Mesendoderm (in vitro differentiated cells): ENCODE measurements at regions not wholly inside any gene's neighbourhood (a gene's known extent, or its start where the extent isn't known, plus 50 kb on each side); places are given as distances from the start of the nearest gene placed in this dataset.

Experiments
- DNase-seq: peaks from one replicate; pipeline ENCODE4 v3.0.0; 2013
- H2AK5ac ChIP-seq: 2 replicates; pipeline ENCODE4 v1.6.1; 2013; ENCODE audit warnings: low read length, inconsistent platforms
- H2BK120ac ChIP-seq: 2 replicates; pipeline ENCODE4 v1.6.1; 2013; ENCODE audit warnings: low read depth, mild to moderate bottlenecking, low read length, moderate library complexity, mixed read lengths
- H2BK15ac ChIP-seq: replicated peaks from 2 replicates; pipeline ENCODE4 v1.6.1; 2013; ENCODE audit warnings: low read depth, mild to moderate bottlenecking, moderate library complexity
- H2BK5ac ChIP-seq: 2 replicates; pipeline ENCODE4 v1.6.1; 2013; ENCODE audit warnings: low read length, inconsistent platforms
- H3K18ac ChIP-seq: 2 replicates; pipeline ENCODE4 v1.6.1; 2013; ENCODE audit warnings: mild to moderate bottlenecking, low read length, mixed read lengths
- H3K23ac ChIP-seq: one replicate; pipeline ENCODE4 v1.6.1; 2013; ENCODE audit warnings: low read length
- H3K27ac ChIP-seq: 2 replicates; pipeline ENCODE4 v1.5.1; 2013; ENCODE audit warnings: low read depth, mild to moderate bottlenecking, inconsistent platforms, low read length, moderate library complexity
- H3K27me3 ChIP-seq: 2 replicates; pipeline ENCODE4 v1.6.1; 2013; ENCODE audit warnings: low read length, control low read depth, mild to moderate bottlenecking, inconsistent platforms; ENCODE audit not compliant: insufficient read depth, poor library complexity
- H3K36me3 ChIP-seq: 2 replicates; pipeline ENCODE4 v1.6.1; 2013; ENCODE audit warnings: low read length, inconsistent platforms; ENCODE audit not compliant: control insufficient read depth, insufficient read depth
- H3K4ac ChIP-seq: one replicate; pipeline ENCODE4 v1.6.1; 2013; ENCODE audit warnings: low read depth, mild to moderate bottlenecking, low read length, moderate library complexity
- H3K4me1 ChIP-seq: 2 replicates; pipeline ENCODE4 v1.6.1; 2013; ENCODE audit warnings: low read depth, low read length, inconsistent platforms; ENCODE audit not compliant: control insufficient read depth
- H3K4me2 ChIP-seq: 2 replicates; pipeline ENCODE4 v1.6.1; 2013; ENCODE audit warnings: low read length
- H3K4me3 ChIP-seq: 2 replicates; pipeline ENCODE4 v1.5.1; 2013; ENCODE audit warnings: mild to moderate bottlenecking, low read length
- H3K56ac ChIP-seq: one replicate; pipeline ENCODE4 v1.6.1; 2013; ENCODE audit warnings: low read length
- H3K79me1 ChIP-seq: 2 replicates; pipeline ENCODE4 v1.6.1; 2013; ENCODE audit warnings: low read length, inconsistent platforms
- H3K79me2 ChIP-seq: 2 replicates; pipeline ENCODE4 v1.6.1; 2013; ENCODE audit warnings: mild to moderate bottlenecking, low read length; ENCODE audit not compliant: control insufficient read depth, insufficient read depth
- H3K9ac ChIP-seq: 2 replicates; pipeline ENCODE4 v1.6.1; 2013; ENCODE audit warnings: low read length, inconsistent platforms
- H4K5ac ChIP-seq: one replicate; pipeline ENCODE4 v1.6.1; 2013; ENCODE audit warnings: low read length
- H4K8ac ChIP-seq: one replicate; pipeline ENCODE4 v1.6.1; 2013; ENCODE audit warnings: low read depth, mild to moderate bottlenecking, control low read depth, low read length, moderate library complexity
- WGBS: extraction: QIAGEN DNeasy Blood & Tissue Kit; methylation state at CpG from one replicate; pipeline ENCODE4 v1.1.7; 2013; ENCODE audit warnings: low lambda C conversion rate, missing lambda C conversion rate; ENCODE audit not compliant: insufficient coverage; ENCODE audit errors: extremely low coverage; 5-methylcytosine and 5-hydroxymethylcytosine counted together

GRCh38 chr5:144703776-144704175 lies 533.1 kb downstream of the KCTD16 start:
- Histone ChIP-seq H2BK5ac (no peak overlapping the region), H3K4me1 (peaks cover 2% of the 10 kb centered on the region), H3K79me2 (no peaks in the 10 kb centered on the region), H3K18ac (no peak overlapping the region), H3K4me3 (no peak overlapping the region), H3K36me3 (no peaks in the 10 kb centered on the region), H3K27ac (no peak overlapping the region), H2BK15ac (no peak overlapping the region), H3K4ac (no peak overlapping the region), H3K23ac (no peak overlapping the region), H3K27me3 (no peaks in the 10 kb centered on the region), H4K8ac (no peak overlapping the region), H3K9ac (no peak overlapping the region), H4K5ac (no peak overlapping the region), H3K4me2 (no peak overlapping the region), H2AK5ac (no peak overlapping the region), H3K79me1 (no peaks in the 10 kb centered on the region), H2BK120ac (no peak overlapping the region), H3K56ac (no peak overlapping the region)
- no CpG with 5 or more reads among the region's 1 CpG for WGBS
- no peak for DNase-seq

- Histone ChIP-seq H4K8ac (no peak overlapping the region), H3K4me3 (no peak overlapping the region), H2BK5ac (no peak overlapping the region), H3K36me3 (no peaks in the 10 kb centered on the region), H3K18ac (no peak overlapping the region), H3K27ac (peak overlapping the region; percentile 33), H3K56ac (no peak overlapping the region), H3K79me1 (no peaks in the 10 kb centered on the region), H3K4me2 (no peak overlapping the region), H4K5ac (no peak overlapping the region), H2AK5ac (no peak overlapping the region), H2BK15ac (peak overlapping the region; percentile 19), H3K27me3 (no peaks in the 10 kb centered on the region), H3K4me1 (peaks cover 6% of the 10 kb centered on the region), H3K9ac (no peak overlapping the region), H3K23ac (no peak overlapping the region), H3K4ac (no peak overlapping the region), H3K79me2 (no peaks in the 10 kb centered on the region), H2BK120ac (no peak overlapping the region)
- peak; percentile 67 for DNase-seq
- no CpG with 5 or more reads among the region's 2 CpGs for WGBS
Observed at GRCh38 chr5:144698484-144698883, 527.8 kb downstream of the KCTD16 start.

GRCh38 chr5:144697847-144698262 lies 527.2 kb downstream of the KCTD16 start:
- Histone ChIP-seq H3K56ac (no peak overlapping the region), H3K18ac (no peak overlapping the region), H4K8ac (no peak overlapping the region), H2BK15ac (peak overlapping the region; percentile 19), H3K23ac (no peak overlapping the region), H3K4ac (no peak overlapping the region), H3K4me1 (peaks cover 6% of the 10 kb centered on the region), H3K27me3 (no peaks in the 10 kb centered on the region), H3K9ac (no peak overlapping the region), H4K5ac (no peak overlapping the region), H3K4me2 (no peak overlapping the region), H2BK120ac (no peak overlapping the region), H3K79me2 (no peaks in the 10 kb centered on the region), H3K79me1 (no peaks in the 10 kb centered on the region), H3K4me3 (no peak overlapping the region), H2BK5ac (no peak overlapping the region), H3K27ac (peak overlapping the region; percentile 33), H3K36me3 (no peaks in the 10 kb centered on the region), H2AK5ac (no peak overlapping the region)
- WGBS: no CpG with 5 or more reads among the region's 1 CpG
- DNase-seq: peak; percentile 65

DNA sequence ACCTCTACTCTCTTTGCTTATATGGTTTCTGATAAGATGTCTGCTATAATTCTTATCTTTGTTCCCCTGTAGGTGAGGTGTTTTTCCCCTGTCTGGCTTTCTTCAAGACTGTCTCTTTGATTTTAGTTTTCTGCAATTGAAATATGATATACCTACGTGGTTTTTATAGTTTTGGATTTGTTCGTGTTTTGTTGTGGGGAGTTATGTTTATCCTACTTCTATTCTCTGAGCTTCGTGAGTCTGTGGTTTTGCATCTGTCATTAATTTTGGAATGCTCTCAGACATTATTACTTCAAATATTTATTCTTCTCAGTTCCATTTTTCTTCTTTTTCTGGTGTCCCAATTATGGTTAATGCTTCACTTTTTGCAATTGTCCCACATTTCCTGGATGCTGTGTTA lies 521.3 kb downstream of the KCTD16 start:
- WGBS: no CpG with 5 or more reads among the region's 3 CpGs
- Histone ChIP-seq H3K27ac (no peak overlapping the region), H2BK15ac (no peak overlapping the region), H3K27me3 (no peaks in the 10 kb centered on the region), H3K23ac (no peak overlapping the region), H4K8ac (no peak overlapping the region), H3K36me3 (no peaks in the 10 kb centered on the region), H3K4me2 (no peak overlapping the region), H3K56ac (no peak overlapping the region), H2BK5ac (no peak overlapping the region), H3K4ac (no peak overlapping the region), H3K9ac (no peak overlapping the region), H3K4me3 (no peak overlapping the region), H2AK5ac (no peak overlapping the region), H3K4me1 (no peaks in the 10 kb centered on the region), H2BK120ac (no peak overlapping the region), H4K5ac (no peak overlapping the region), H3K79me1 (no peaks in the 10 kb centered on the region), H3K79me2 (no peaks in the 10 kb centered on the region), H3K18ac (no peak overlapping the region)
- no peak for DNase-seq

GRCh38 chr5:144684899-144685298 lies 514.2 kb downstream of the KCTD16 start:
- no peak overlapping the region for H3K4ac ChIP-seq
- no peaks in the 10 kb centered on the region for H3K4me1 ChIP-seq
- no peaks in the 10 kb centered on the region for H3K36me3 ChIP-seq
- H2BK120ac ChIP-seq: no peak overlapping the region
- peak; percentile 18 for DNase-seq
- H4K5ac ChIP-seq: no peak overlapping the region
- H3K23ac ChIP-seq: no peak overlapping the region
- no peak overlapping the region for H2BK15ac ChIP-seq
- no peak overlapping the region for H3K4me2 ChIP-seq
- no peak overlapping the region for H3K4me3 ChIP-seq
- no peak overlapping the region for H2BK5ac ChIP-seq
- no peak overlapping the region for H2AK5ac ChIP-seq
- no peaks in the 10 kb centered on the region for H3K27me3 ChIP-seq
- no CpG with 5 or more reads among the region's 1 CpG for WGBS
- no peak overlapping the region for H4K8ac ChIP-seq
- H3K27ac ChIP-seq: no peak overlapping the region
- H3K9ac ChIP-seq: no peak overlapping the region
- no peak overlapping the region for H3K56ac ChIP-seq
- H3K79me1 ChIP-seq: no peaks in the 10 kb centered on the region
- no peaks in the 10 kb centered on the region for H3K79me2 ChIP-seq
- H3K18ac ChIP-seq: no peak overlapping the region

DNA sequence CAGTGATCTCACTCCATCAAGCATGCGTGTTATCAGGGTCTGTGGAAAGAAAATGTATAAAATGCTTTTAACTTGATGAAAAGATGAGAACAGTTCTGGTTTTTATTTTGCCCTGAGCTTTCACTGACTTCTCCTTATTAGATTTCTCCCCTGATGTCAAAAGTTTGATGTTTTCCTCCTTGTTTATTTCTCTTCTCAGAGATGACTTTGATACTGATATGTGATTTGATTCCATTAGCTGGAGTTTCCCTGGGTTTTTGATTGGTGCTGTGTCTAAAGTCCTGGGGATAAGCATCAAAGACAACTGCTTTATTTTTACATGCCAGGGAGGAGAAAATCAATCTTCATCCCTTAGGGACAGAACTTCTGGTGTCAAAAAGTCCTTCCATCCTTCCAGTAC lies 510.0 kb downstream of the KCTD16 start:
- no peaks in the 10 kb centered on the region for H3K4me1 ChIP-seq
- H3K79me2 ChIP-seq: no peaks in the 10 kb centered on the region
- no peak overlapping the region for H3K18ac ChIP-seq
- H2BK120ac ChIP-seq: no peak overlapping the region
- no peak overlapping the region for H3K23ac ChIP-seq
- no peak overlapping the region for H3K56ac ChIP-seq
- no peaks in the 10 kb centered on the region for H3K79me1 ChIP-seq
- H3K9ac ChIP-seq: no peak overlapping the region
- no peak overlapping the region for H2BK15ac ChIP-seq
- H2BK5ac ChIP-seq: no peak overlapping the region
- H3K4me2 ChIP-seq: no peak overlapping the region
- H3K4ac ChIP-seq: no peak overlapping the region
- no peak overlapping the region for H2AK5ac ChIP-seq
- H3K36me3 ChIP-seq: no peaks in the 10 kb centered on the region
- no peaks in the 10 kb centered on the region for H3K27me3 ChIP-seq
- H4K5ac ChIP-seq: no peak overlapping the region
- no peak overlapping the region for H3K27ac ChIP-seq
- no CpG with 5 or more reads among the region's 1 CpG for WGBS
- H4K8ac ChIP-seq: no peak overlapping the region
- H3K4me3 ChIP-seq: no peak overlapping the region
- no peak for DNase-seq
